Peyer's patch (tissue), 4 donors: ENCODE measurements at regions not wholly inside any gene's neighbourhood (a gene's known extent, or its start where the extent isn't known, plus 50 kb on each side); places are given as distances from the start of the nearest gene placed in this dataset.
A peak's percentile ranks its signal among the peaks of the same experiment; 100 is the strongest.

Experiments used
- DNase-seq, 3 donors: peaks; one replicate each; pipeline ENCODE4 v3.0.0-alpha.2; 2017 to 2019
- H3K27ac ChIP-seq, 4 donors: fragments of 200-600 bp; sonication (generic); one replicate each; pipeline ENCODE4 v1.5.1; 2016 to 2019
- H3K27me3 ChIP-seq, 2 donors: fragments of 200-600 bp; sonication (generic); one replicate each; pipeline ENCODE4 v1.5.1; 2019
- H3K36me3 ChIP-seq, 3 donors: fragments of 200-600 bp; sonication (generic); one replicate each; pipeline ENCODE4 v1.5.1; 2016 to 2019
- H3K4me1 ChIP-seq, 4 donors: fragments of 200-600 bp; sonication (generic); one replicate each; pipeline ENCODE4 v1.5.1; 2016 to 2019
- H3K4me3 ChIP-seq, 4 donors: fragments of 200-600 bp; sonication (generic); 1 replicate in 3 of 4; 2 replicates in 1 of 4; pipeline ENCODE4 v1.5.1; 2016 to 2019; ENCODE audit warnings: mild to moderate bottlenecking in 1 of 4
- H3K9me3 ChIP-seq, 4 donors: fragments of 200-600 bp; sonication (generic); one replicate each; pipeline ENCODE4 v1.5.1; 2016 to 2019; ENCODE audit warnings: mild to moderate bottlenecking in 1 of 4
- POLR2A ChIP-seq, 2 donors: fragments of 450-650 bp; IDR thresholded peaks; one replicate each; pipeline ENCODE4 v1.5.1; 2017; ENCODE audit warnings: antibody characterized with exemption in 2 of 2, mild to moderate bottlenecking in 2 of 2, moderate library complexity in 2 of 2
- TF ChIP-seq, protein P1 (sequence below), 6 experiments: fragments of 450-650 bp in 4 of 6; fragments of 200-600 bp in 2 of 6; sonication (generic) in 1 of 6; IDR thresholded peaks; one replicate each; pipeline ENCODE4 v1.5.1; 2017 to 2019; ENCODE audit warnings: antibody characterized with exemption in 6 of 6, mild to moderate bottlenecking in 3 of 6, moderate library complexity in 1 of 6

DNA sequence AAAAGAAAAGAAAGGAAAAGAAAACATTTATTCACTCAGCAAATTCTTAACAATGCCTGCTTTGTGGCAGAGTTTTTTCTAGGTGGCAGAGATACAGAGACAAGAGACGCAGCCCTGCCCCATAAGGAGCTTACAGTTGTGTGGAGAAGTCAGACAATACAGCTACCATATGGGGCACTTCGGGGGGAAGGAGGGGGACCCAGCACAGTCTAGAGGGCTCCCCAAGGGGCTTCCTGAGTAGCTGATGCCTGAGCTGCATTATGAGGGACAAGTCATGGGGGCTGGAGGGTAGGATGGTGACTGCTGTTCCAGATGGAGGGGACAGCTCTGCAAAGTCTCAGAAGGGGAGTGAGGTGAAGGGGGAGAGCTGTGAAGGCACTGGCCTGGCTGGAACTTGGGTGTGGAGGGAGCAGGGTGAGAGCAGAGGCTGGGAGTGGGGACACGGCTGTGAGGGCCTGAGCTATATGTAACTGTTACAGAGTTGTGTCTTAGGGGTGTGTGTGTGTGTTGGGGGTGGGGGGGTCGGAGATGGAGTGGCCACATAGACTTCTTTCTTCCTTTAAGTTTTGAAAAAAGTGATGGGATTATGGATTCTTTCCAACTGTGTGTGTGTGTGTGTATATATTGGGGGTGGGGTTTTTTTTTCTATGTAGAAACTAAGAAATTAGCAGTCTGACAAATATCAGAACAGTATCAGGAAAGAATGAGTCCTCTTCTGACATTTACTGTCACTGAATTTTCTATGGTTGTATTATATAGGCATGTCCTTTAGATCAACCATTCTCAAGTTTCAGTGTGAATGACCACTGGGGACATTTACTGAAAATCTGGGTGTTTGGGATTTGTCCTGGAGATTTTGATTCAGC, 66.0 kb upstream of the HAAO start:
- Histone ChIP-seq H3K4me1 (peaks cover 0 to 5% (median 0%) of the 10 kb centered on the region in 4 donors), H3K27me3 (no peaks in the 10 kb centered on the region), H3K9me3 (no peaks in the 10 kb centered on the region), H3K4me3 (no peak overlapping the region), H3K36me3 (no peaks in the 10 kb centered on the region), H3K27ac (no peak overlapping the region)
- DNase-seq, result no peak
- TF ChIP-seq POLR2A (IDR thresholded peaks at IDR 0.05), result no peak
- TF ChIP-seq, protein P1, sequence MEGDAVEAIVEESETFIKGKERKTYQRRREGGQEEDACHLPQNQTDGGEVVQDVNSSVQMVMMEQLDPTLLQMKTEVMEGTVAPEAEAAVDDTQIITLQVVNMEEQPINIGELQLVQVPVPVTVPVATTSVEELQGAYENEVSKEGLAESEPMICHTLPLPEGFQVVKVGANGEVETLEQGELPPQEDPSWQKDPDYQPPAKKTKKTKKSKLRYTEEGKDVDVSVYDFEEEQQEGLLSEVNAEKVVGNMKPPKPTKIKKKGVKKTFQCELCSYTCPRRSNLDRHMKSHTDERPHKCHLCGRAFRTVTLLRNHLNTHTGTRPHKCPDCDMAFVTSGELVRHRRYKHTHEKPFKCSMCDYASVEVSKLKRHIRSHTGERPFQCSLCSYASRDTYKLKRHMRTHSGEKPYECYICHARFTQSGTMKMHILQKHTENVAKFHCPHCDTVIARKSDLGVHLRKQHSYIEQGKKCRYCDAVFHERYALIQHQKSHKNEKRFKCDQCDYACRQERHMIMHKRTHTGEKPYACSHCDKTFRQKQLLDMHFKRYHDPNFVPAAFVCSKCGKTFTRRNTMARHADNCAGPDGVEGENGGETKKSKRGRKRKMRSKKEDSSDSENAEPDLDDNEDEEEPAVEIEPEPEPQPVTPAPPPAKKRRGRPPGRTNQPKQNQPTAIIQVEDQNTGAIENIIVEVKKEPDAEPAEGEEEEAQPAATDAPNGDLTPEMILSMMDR (IDR thresholded peaks at IDR 0.05), result no peak

DNA sequence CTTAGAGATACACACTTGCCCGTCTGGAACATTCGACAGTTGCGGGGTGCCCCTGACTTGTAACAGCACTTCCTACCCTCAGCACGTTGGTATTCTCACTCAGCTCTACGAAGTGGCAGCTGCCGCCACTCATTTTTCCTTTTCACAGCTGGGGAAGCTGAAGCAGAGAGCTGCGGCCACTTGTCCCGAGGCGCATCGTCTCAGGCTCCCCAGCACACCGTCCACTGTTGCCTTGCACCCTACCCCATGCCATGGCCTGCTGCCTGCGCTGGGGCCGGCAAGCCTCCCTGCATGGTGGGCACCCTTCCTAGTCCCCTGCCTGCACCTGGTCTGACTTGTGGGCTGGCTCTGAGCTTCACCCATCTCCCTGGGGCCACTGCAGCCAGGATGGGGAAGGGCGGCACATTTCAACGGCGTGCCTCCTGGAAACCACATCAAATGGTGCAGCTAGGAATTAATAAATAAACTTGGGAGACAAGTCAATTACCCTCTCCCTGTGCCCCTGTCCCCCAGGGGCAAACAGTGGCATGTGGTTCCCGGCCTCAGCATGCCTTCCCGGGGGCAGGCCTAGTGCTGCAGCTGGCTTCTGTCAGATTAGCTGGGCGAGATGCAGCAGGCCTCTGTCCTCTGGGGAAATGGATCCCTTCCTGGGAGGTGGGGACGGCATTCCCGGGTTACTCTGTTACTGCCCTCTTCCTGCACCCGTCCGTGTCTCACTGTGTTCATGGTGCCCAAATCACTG, 64.7 kb upstream of the HAAO start:
- no peaks in the 10 kb centered on the region for H3K36me3 ChIP-seq
- peaks cover 0 to 5% (median 0%) of the 10 kb centered on the region in 4 donors for H3K4me1 ChIP-seq
- no peak overlapping the region for H3K27ac ChIP-seq
- no peaks in the 10 kb centered on the region for H3K9me3 ChIP-seq
- no peaks in the 10 kb centered on the region for H3K27me3 ChIP-seq
- peak in 1 of 3 donors; percentile 39 for DNase-seq
- no peak overlapping the region for H3K4me3 ChIP-seq
- TF ChIP-seq, protein P1 (IDR thresholded peaks at IDR 0.05), result no peak
- no peak for TF ChIP-seq POLR2A (IDR thresholded peaks at IDR 0.05)

DNA sequence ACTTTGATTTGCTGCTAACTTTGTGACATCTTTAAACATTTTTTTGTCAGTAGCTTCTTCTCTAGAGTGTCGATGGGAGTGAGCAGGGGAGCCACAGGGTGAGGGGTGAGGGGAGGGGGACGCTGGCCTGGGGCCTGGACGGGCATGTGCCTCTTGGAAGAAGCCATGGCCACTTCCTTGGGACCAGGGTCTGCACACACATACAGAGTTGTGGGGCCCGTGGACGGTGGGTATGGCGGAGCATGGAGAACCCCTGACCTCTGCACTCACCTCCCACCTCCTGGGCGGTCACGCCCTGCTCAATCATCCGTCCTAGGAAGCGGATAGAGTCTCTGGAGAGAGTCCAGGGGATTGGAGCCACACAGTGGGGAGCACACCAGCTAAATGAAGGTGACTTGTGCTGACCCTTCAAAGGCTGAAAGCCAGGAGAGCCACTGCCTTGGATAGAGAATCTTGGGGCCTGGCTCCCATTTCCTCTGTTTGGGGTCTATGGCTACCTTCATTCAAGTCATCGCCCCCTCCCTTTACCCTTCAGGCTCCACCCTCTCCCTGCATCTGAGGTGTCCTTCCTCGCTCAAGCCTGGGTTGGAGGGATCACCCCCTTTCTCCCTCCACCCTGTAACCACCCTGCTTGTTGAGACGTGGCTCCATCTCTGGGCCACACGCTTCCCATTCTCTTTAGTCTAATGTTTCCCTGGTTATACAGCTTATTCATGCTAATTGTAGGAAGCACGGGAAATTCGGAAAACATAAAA, 63.9 kb upstream of the HAAO start:
- H3K36me3 ChIP-seq, result no peaks in the 10 kb centered on the region
- DNase-seq, result peak in 1 of 3 donors; percentile 34
- TF ChIP-seq, protein P1 (IDR thresholded peaks at IDR 0.05), result no peak
- no peak for TF ChIP-seq POLR2A (IDR thresholded peaks at IDR 0.05)
- no peak overlapping the region for H3K27ac ChIP-seq
- peaks cover 0 to 5% (median 0%) of the 10 kb centered on the region in 4 donors for H3K4me1 ChIP-seq
- no peaks in the 10 kb centered on the region for H3K9me3 ChIP-seq
- H3K27me3 ChIP-seq, result no peaks in the 10 kb centered on the region
- no peak overlapping the region for H3K4me3 ChIP-seq

DNA sequence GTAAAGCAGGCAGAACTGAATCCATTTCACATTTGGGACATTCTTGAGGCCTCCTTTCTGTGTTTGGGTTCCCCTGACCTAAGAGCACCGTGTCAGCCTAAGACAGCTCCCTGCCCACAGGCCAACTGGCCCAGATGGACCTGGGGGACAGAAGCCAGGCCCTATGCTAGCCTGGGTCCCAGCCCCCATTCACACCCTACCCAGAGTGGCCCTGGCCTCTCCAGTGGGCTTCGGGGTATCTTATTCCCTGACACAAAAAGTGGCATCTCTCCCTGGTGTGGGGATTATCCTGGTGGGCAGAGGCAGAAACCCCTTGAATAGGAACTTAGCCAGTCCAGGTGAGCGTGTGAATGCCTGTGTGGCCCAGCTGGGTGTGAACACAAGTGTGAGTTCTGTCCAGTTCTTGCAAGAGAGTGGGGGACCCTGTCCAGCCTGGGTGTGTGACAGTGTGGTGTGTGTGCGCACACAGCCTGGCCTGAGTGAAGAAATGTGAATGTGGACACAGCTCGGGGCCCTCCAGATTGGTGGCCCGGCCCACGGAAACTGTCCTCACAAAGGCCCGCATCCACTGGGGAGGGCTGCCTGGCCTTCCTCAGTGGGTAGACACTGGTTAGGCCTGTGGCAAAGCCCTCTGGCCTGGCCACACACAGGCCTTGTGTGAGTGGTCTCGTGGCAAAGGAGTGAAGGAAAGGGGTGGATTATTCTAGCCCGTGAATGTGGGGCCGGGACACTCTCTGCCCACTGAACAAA, 63.0 kb upstream of the HAAO start:
- DNase-seq, result peak in 1 of 3 donors; percentile 33
- Histone ChIP-seq H3K36me3 (no peaks in the 10 kb centered on the region), H3K27ac (peak overlapping the region in 3 of 4 donors; percentile 62 to 75 (median 73)), H3K4me3 (no peak overlapping the region), H3K9me3 (no peaks in the 10 kb centered on the region), H3K27me3 (no peaks in the 10 kb centered on the region), H3K4me1 (peaks cover 0 to 5% (median 0%) of the 10 kb centered on the region in 4 donors)
- TF ChIP-seq POLR2A (IDR thresholded peaks at IDR 0.05), result no peak
- TF ChIP-seq, protein P1 (IDR thresholded peaks at IDR 0.05), result no peak
